KOPT-K1 (cell line): ENCODE measurements at regions not wholly inside any gene's neighbourhood (a gene's known extent, or its start where the extent isn't known, plus 50 kb on each side); places are given as distances from the start of the nearest gene placed in this dataset.

Experiments used
- H3K27ac ChIP-seq: fragments of 200-600 bp; sonication (generic); 2 replicates; pipeline ENCODE4 v1.5.1; 2016; ENCODE audit warnings: antibody characterized with exemption, mild to moderate bottlenecking, low read depth, low read length; ENCODE audit not compliant: poor library complexity, severe bottlenecking
- H3K36me3 ChIP-seq: fragments of 200-600 bp; sonication (generic); 2 replicates; pipeline ENCODE4 v1.5.1; 2017; ENCODE audit warnings: antibody characterized with exemption, mild to moderate bottlenecking, low read length, moderate library complexity; ENCODE audit not compliant: insufficient read depth
- H3K9me3 ChIP-seq: fragments of 200-600 bp; sonication (generic); 2 replicates; pipeline ENCODE4 v1.5.1; 2017; ENCODE audit warnings: antibody characterized with exemption, low read length, mild to moderate bottlenecking; ENCODE audit not compliant: insufficient read depth, poor library complexity, severe bottlenecking

DNA sequence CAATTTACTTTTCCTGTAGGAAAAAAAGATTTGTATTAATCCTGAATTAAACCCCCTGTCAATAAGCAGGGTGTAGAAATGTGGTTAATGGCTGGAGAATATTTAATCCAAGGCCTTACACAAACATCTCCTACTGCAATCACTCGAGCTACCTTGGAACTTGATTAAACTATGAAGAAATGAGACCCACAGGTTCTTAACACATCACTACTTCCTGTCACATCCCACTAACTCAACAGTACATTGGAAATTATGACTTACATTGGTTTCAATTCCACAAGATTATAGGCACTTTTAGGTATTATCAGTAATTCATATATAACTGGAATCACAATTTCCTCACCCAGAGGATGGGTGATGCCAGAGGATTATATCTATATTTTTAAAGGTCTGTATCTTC, 480.3 kb downstream of the MRPL39 start:
- Histone ChIP-seq H3K36me3 (no peaks in the 10 kb centered on the region), H3K27ac (no peak overlapping the region), H3K9me3 (no peaks in the 10 kb centered on the region)

DNA sequence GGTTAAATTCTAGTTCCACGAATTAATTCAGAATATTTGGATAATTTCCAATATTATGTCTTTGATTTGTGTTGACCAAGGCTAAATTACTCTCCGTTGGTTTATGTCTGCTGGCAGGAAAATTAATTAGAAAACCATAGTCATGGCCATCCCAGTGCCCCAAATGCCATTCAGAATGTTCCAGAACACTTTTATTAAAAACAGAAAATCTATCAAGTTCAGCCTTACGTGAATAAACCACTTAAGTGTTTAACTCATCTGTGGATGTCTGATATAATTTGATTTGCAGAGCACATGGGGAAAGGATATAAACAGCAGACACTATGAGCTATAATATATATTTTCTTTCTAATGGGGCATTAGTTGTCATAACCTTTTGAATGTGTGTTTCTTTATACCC, 480.7 kb downstream of the MRPL39 start:
- H3K36me3 ChIP-seq = no peaks in the 10 kb centered on the region

DNA sequence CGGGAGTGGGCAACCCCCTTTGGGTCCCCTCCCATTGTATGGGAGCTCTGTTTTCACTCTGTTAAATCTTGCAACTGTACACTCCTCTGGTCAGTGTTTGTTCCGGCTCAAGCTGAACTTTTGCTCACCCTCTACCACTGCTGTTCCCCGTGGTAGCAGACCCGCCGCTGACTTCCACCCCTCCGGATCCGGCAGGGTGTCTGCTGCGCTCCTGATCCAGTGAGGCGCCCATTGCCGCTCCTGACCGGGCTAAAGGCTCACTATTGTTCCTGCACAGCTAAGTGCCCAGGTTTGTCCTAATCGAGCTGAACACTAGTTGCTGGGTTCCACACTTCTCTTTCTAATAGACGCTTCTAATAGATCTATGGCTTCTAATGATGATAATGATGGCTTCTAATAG, 488.6 kb downstream of the MRPL39 start:
- H3K9me3 ChIP-seq = no peaks in the 10 kb centered on the region
- H3K27ac ChIP-seq = no peak overlapping the region
- no peaks in the 10 kb centered on the region for H3K36me3 ChIP-seq

More for the DNA sequence above, 480.7 kb downstream of the MRPL39 start:
- no peaks in the 10 kb centered on the region for H3K9me3 ChIP-seq
- H3K27ac ChIP-seq = no peak overlapping the region

DNA sequence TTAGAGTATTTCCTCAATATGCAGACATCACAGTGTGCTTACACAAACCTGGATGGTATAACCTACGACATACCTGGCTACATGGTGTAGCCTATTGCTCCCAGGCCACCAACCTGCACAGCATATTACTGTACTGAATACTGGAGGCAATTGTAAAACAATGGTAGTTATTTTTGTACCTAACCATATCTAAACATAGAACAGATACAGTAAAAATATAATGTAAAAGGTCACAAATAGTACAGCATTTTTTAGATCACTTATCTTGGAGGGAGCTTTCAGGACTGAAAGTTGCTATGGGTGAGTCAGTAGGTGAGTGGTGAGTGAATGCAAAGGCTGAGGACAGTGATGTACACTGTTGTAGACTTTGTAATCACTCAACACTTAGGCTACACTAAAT, 492.3 kb downstream of the MRPL39 start:
- Histone ChIP-seq H3K9me3 (no peaks in the 10 kb centered on the region), H3K27ac (no peak overlapping the region), H3K36me3 (no peaks in the 10 kb centered on the region)

DNA sequence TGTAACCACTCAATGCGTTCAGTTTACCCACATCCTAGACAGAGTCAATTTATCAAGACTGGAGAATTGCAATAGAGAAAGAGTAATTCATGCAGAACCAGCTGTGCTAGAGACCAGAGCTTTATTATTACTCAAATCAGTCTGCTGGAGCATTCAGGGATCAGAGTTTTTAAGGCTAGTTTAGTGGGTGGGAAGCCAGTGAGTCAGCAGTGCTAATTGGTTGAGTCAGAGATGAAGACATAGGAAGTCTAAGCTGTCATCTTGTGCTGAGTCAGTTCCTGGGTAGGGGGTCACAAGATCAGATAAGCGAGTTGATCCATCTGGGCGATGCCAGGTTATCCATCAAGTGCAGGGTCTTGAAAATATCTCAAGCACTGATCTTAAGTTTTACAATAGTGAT, 499.6 kb downstream of the MRPL39 start:
- H3K27ac ChIP-seq = no peak overlapping the region
- no peaks in the 10 kb centered on the region for H3K36me3 ChIP-seq
- no peaks in the 10 kb centered on the region for H3K9me3 ChIP-seq

DNA sequence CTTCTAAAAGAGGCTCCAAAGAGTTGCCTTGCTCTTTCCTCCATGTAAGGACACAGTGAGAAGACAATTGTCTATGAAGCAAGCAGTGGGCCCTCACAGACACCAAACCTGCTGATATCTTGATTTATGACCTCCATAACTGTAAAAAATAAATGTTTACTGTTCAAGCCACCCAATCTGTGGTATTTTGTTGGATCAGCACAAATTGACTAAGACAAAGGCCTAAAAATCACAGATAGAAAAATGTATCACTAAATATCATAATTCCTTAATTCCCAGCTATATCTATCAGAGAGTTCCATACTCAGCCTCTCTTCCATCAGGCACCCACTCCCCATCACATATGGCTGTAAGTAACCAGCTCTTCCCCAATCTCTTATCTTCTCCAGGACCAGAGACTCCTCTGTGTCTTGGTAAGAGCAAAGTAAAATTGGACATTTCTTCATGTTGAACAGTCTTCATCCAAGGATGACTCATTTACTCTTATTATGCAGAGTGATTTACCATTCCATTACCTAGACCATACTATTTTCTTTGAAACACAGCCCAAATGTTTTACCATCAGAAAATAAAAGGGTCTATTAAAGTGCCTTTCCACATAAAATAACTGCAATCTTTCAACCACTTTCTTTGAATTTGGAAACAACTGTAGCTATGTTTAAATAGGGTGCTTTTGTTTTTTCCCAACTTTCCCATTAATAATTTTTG, 503.6 kb downstream of the MRPL39 start:
- Histone ChIP-seq H3K9me3 (no peaks in the 10 kb centered on the region), H3K27ac (no peak overlapping the region), H3K36me3 (no peaks in the 10 kb centered on the region)

DNA sequence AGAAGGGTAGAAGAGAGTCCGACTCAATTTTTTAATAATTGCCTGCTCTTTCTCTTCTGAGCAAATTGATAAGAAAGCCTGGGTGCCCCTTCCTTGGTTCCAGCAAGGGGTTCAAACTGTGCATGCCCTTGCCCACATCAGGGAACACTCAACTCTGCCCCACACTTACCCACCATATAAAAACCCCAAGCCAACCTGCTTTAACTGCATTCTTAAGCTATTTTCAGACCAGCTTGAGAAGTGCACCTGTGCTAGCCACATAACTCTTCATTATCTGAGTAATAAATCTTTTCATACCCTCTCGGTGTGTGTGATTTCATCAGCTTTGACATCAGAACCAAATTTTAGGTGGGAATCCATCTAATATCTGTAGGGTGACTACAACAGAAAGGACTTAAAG, 509.6 kb downstream of the MRPL39 start:
- H3K9me3 ChIP-seq = no peaks in the 10 kb centered on the region
- no peaks in the 10 kb centered on the region for H3K36me3 ChIP-seq
- H3K27ac ChIP-seq = no peak overlapping the region

DNA sequence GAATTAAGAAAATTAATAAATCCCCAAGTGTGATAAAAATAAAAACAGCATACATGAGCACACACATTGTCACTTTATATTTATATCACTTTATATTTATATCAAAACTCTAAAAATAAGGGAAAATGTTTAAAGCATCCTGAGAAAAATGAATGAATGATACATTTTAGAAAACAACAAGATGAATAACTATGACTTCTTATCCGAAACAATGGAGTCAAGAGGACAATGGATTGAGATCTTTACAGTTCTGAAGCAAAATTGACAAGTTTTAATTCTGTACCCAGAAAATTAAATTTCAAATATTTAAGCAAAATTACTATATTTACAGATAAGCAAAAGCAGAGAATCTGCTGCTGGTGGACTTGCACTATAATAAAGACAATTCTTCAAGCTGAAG, 512.6 kb downstream of the MRPL39 start:
- no peaks in the 10 kb centered on the region for H3K36me3 ChIP-seq
- peaks cover 11% of the 10 kb centered on the region for H3K9me3 ChIP-seq
- H3K27ac ChIP-seq = no peak overlapping the region

DNA sequence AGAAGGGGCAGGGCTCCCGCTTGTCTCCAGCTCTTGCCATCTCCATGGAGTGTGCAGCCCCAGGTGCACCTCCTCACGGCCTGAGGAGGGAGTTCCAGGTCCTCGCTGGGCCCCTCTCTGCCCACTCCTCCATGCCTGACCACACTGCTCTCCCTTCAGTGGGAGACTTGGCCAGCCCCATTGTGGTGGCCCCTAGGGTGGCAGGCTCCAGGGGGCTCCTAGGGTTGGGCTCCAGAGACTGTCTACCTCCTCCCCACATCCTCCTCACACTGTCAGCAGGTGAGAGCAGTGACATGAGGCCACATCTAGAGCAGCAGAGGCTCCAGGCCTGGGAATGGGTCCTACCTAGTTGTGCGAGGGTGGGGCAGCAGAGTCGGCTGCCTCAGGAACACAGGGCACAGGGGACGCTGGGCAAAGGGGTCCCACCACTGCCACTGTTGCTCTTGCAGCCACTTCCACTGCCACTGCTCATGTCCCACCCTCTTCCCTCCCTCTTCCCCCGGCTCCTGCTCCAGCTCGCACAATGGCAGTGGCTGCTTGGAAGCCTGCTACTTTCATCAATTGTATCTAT, 514.8 kb downstream of the MRPL39 start:
- Histone ChIP-seq H3K27ac (no peak overlapping the region), H3K9me3 (peaks cover 11% of the 10 kb centered on the region), H3K36me3 (no peaks in the 10 kb centered on the region)

DNA sequence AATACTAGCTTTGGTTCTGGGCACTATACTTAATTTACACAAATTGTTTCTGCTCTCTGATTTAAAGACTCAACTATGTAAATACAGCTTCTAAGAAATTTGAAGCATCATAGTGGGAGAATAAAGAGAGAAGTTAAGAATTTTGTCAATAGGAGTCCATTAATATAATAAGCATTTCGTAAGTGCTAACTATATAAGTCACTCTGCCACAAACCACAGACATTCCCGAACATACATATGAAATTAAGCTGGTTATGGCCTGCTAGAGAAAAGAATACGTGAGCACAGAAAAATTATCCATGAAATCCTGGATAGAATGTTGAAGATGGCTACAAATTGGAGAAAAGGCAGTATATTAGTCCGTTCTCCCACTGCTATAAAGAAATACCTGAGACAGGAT, 526.2 kb downstream of the MRPL39 start:
- H3K36me3 ChIP-seq = no peaks in the 10 kb centered on the region
- no peaks in the 10 kb centered on the region for H3K9me3 ChIP-seq

DNA sequence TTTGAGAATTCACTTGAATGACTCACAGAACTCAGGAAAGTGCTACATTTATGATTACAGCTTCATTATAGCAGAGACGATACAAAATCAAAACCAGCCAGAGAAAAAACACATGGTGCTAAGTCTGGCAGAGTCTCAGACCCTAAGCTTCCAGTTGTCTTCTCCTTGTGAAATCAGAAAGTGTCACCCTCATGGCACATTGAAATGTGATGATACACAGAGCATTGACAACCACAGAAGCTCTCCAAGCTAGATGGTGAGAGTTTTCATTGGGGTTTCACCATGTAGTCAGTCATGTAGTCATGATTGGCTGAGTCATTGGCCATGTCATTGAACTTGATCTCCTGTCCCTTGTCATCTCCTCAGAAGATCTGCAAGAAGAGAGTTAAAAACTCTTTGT, 526.6 kb downstream of the MRPL39 start:
- Histone ChIP-seq H3K27ac (no peak overlapping the region), H3K9me3 (no peaks in the 10 kb centered on the region), H3K36me3 (no peaks in the 10 kb centered on the region)

More for the DNA sequence above, 526.2 kb downstream of the MRPL39 start:
- no peak overlapping the region for H3K27ac ChIP-seq

DNA sequence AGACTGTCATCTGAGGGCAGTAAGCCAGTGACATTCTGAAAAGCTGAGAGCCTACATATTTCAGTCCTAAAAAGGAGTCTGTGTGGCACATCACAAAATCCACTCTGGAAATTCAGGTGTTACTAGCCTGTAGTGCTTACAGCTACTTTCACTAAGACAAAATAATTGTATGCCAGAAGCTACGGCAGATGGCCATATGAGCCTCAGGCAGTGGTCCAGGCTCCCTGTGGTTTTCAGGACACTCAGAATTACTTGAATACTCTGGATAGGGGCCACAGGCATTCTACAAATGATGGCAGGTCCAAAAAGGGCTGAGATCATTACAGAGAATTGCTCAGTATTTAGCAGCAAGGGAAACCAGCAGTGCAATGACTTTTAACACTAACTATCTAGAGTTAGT, 527.1 kb downstream of the MRPL39 start:
- H3K27ac ChIP-seq = no peak overlapping the region
- H3K36me3 ChIP-seq = no peaks in the 10 kb centered on the region
- no peaks in the 10 kb centered on the region for H3K9me3 ChIP-seq

DNA sequence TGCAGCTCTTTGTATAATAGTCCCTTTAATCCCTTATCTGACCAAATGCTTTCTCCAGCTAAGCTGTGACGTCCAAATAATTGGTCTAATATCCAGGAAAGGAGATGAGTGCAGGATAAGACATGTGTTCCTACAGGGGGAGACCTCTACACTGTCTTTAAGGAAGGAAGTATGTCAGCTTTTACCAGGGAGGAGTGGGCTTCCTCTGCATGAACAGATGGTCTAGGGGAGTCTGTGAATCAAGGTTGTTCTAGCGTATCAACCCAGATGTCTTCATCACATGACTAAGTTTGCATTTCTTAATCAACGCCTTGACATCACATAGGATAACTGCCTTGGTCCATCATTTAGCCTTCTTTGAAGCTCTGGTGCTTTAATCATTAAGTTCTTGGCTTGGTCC, 528.2 kb downstream of the MRPL39 start:
- Histone ChIP-seq H3K9me3 (no peaks in the 10 kb centered on the region), H3K27ac (no peak overlapping the region), H3K36me3 (no peaks in the 10 kb centered on the region)

DNA sequence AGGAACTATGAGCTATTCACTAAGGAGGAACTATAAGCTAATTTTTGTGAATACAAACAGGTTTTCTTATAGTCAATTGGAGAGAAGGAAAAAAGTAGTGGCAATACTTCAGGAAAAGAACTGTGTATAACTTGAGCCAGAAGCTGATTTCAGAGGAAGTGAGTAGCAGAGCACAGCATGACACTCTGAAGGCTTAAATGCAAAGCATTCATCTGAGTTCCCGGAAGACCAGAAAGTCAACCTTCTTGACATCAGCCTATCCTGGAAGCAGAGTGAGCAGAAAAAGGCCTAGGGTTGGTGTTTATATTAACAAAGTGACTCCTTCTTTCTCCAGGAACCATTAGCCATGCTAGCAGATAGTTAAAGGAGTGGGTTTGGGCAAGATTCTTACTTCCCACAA, 545.2 kb downstream of the MRPL39 start:
- no peaks in the 10 kb centered on the region for H3K9me3 ChIP-seq
- H3K36me3 ChIP-seq = no peaks in the 10 kb centered on the region
- no peak overlapping the region for H3K27ac ChIP-seq

DNA sequence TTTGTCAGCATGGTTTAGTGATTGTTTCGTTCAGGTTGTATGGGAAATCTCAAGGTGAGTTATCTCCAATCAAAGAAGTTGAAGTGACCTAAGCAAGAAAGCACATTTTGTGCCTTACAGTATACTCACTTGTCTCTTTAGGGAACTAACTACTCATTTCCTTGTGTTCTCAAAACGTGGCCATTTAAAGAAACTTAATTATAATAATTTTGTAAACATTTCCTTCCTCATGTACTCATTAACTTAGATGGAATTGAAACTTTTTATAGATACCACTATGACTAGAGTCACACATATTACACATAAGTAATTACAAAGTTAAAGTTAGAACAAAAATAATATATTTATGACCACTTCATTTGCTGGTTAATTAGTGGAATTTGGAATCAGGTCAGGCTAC, 552.6 kb downstream of the MRPL39 start:
- Histone ChIP-seq H3K36me3 (no peaks in the 10 kb centered on the region), H3K27ac (no peak overlapping the region), H3K9me3 (no peaks in the 10 kb centered on the region)
